ENCODE measurements at regions not wholly inside any gene's neighbourhood (a gene's known extent, or its start where the extent isn't known, plus 50 kb on each side); places are given as distances from the start of the nearest gene placed in this dataset.

DNA sequence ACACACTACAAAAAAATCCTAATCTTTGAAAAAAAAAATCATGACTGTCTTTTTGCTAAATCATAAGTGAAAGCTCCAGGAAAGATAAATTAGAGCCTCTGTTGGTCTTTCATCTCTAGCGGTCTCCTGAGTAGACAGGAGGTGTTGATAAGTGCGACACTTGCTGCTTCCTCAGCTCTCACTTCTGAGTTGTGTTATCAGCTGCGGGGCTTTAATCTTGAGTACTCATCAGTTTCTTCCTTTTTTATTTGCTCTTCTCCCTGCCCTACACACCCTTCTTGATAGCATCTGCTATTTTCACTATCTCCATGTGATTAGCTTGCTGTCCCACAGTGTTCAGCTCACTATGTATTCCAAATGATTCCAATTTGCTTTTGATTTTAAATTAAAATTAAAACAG is 1449.2 kb downstream of the C4orf33 start:
- ChIA-PET POLR2A (no interaction called here), CTCF (no interaction called here)
- H3K36me3 ChIP-seq (ENCODE audit: control insufficient read depth in 2 of 2, insufficient read depth in 1 of 2, low read length in 2 of 2), result no peaks in the 10 kb centered on the region
- H3K4me1 ChIP-seq (ENCODE audit: control insufficient read depth, insufficient read depth, low read length), result no peaks in the 10 kb centered on the region
- TF ChIP-seq, protein P1, sequence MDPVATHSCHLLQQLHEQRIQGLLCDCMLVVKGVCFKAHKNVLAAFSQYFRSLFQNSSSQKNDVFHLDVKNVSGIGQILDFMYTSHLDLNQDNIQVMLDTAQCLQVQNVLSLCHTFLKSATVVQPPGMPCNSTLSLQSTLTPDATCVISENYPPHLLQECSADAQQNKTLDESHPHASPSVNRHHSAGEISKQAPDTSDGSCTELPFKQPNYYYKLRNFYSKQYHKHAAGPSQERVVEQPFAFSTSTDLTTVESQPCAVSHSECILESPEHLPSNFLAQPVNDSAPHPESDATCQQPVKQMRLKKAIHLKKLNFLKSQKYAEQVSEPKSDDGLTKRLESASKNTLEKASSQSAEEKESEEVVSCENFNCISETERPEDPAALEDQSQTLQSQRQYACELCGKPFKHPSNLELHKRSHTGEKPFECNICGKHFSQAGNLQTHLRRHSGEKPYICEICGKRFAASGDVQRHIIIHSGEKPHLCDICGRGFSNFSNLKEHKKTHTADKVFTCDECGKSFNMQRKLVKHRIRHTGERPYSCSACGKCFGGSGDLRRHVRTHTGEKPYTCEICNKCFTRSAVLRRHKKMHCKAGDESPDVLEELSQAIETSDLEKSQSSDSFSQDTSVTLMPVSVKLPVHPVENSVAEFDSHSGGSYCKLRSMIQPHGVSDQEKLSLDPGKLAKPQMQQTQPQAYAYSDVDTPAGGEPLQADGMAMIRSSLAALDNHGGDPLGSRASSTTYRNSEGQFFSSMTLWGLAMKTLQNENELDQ (tag by site-specific recombination; IDR thresholded peaks at IDR 0.05; ENCODE audit: low read depth), result no peak
- H3K4me3 ChIP-seq (ENCODE audit: low read depth, low read length), result no peak overlapping the region
- no peak overlapping the region for H3K27ac ChIP-seq (ENCODE audit: extremely low read depth, low read depth, low read length)
- no peaks in the 10 kb centered on the region for H3K9me3 ChIP-seq (ENCODE audit: control insufficient read depth, insufficient read depth, low read depth, low read length)

DNA sequence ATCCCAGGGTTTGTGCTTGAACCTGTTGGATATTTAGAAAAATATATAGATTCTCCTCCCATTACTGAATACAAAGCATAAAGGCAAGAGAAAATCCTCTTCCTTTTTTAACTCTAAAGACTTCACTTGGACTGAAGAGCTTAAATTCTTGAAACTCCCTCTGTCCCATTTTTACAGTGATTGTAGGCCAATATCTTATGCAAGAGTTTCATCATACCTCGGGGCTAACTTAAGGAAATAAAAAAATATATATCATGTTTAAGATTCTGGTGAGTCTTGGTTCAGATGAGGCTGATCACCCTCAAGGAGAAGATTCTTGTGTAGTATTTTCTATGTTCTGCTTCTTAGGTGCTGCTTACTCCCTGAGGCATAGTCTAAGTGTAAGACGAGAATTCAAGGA is 1449.6 kb downstream of the C4orf33 start:
- CTCF ChIA-PET, result no interaction called here
- Histone ChIP-seq H3K4me3 (ENCODE audit: low read depth, low read length) (no peak overlapping the region), H3K27ac (ENCODE audit: extremely low read depth, low read depth, low read length) (no peak overlapping the region), H3K36me3 (ENCODE audit: control insufficient read depth in 2 of 2, insufficient read depth in 1 of 2, low read length in 2 of 2) (no peaks in the 10 kb centered on the region), H3K4me1 (ENCODE audit: control insufficient read depth, insufficient read depth, low read length) (no peaks in the 10 kb centered on the region), H3K9me3 (ENCODE audit: control insufficient read depth, insufficient read depth, low read depth, low read length) (no peaks in the 10 kb centered on the region)
- TF ChIP-seq ZSCAN23 (tag by site-specific recombination; IDR thresholded peaks at IDR 0.05), result no peak
- no peak for TF ChIP-seq ZNF549 (tag by site-specific recombination; IDR thresholded peaks at IDR 0.05)
- TF ChIP-seq, protein P2, sequence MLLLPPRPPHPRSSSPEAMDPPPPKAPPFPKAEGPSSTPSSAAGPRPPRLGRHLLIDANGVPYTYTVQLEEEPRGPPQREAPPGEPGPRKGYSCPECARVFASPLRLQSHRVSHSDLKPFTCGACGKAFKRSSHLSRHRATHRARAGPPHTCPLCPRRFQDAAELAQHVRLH (tag by site-specific recombination; IDR thresholded peaks at IDR 0.05), result no peak
- TF ChIP-seq HOXA7 (CRISPR knock-in tag; IDR thresholded peaks at IDR 0.05; ENCODE audit: borderline replicate concordance), result no peak
- no peak for TF ChIP-seq SP2 (tag by site-specific recombination; IDR thresholded peaks at IDR 0.05)
- POLR2A ChIA-PET, result no interaction called here

DNA sequence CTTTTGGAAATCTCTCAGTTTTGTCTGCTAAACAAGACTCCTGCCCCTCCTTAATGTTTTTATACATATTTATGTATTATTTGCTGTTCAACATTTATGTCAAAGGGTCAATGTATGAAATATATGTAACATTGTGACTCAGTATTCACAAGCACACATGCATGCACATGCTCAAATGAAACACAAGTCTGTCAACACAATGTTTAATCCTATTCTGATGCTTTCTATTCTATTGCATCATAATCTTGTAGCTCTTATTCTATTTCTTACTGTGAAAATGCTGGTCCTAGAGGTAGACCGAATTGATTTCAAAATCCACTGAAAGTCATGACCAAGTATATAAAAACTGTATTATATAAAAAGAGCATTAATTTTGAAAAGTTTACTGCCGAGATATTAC is 1463.3 kb downstream of the C4orf33 start:
- no peaks in the 10 kb centered on the region for H3K36me3 ChIP-seq (ENCODE audit: control insufficient read depth in 2 of 2, insufficient read depth in 1 of 2, low read length in 2 of 2)
- POLR2A ChIA-PET, result no interaction called here
- no peak overlapping the region for H3K4me3 ChIP-seq (ENCODE audit: low read depth, low read length)
- no peak overlapping the region for H3K27ac ChIP-seq (ENCODE audit: extremely low read depth, low read depth, low read length)
- H3K4me1 ChIP-seq (ENCODE audit: control insufficient read depth, insufficient read depth, low read length), result no peaks in the 10 kb centered on the region
- H3K9me3 ChIP-seq (ENCODE audit: control insufficient read depth, insufficient read depth, low read depth, low read length), result no peaks in the 10 kb centered on the region
- CTCF ChIA-PET, result no interaction called here
- TF ChIP-seq, protein P3, sequence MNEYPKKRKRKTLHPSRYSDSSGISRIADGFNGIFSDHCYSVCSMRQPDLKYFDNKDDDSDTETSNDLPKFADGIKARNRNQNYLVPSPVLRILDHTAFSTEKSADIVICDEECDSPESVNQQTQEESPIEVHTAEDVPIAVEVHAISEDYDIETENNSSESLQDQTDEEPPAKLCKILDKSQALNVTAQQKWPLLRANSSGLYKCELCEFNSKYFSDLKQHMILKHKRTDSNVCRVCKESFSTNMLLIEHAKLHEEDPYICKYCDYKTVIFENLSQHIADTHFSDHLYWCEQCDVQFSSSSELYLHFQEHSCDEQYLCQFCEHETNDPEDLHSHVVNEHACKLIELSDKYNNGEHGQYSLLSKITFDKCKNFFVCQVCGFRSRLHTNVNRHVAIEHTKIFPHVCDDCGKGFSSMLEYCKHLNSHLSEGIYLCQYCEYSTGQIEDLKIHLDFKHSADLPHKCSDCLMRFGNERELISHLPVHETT (tag by site-specific recombination; IDR thresholded peaks at IDR 0.05), result no peak
- TF ChIP-seq, protein P4, sequence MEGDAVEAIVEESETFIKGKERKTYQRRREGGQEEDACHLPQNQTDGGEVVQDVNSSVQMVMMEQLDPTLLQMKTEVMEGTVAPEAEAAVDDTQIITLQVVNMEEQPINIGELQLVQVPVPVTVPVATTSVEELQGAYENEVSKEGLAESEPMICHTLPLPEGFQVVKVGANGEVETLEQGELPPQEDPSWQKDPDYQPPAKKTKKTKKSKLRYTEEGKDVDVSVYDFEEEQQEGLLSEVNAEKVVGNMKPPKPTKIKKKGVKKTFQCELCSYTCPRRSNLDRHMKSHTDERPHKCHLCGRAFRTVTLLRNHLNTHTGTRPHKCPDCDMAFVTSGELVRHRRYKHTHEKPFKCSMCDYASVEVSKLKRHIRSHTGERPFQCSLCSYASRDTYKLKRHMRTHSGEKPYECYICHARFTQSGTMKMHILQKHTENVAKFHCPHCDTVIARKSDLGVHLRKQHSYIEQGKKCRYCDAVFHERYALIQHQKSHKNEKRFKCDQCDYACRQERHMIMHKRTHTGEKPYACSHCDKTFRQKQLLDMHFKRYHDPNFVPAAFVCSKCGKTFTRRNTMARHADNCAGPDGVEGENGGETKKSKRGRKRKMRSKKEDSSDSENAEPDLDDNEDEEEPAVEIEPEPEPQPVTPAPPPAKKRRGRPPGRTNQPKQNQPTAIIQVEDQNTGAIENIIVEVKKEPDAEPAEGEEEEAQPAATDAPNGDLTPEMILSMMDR (tag by site-specific recombination; IDR thresholded peaks at IDR 0.05), result no peak
- no peak for TF ChIP-seq ZNF404 (tag by site-specific recombination; IDR thresholded peaks at IDR 0.05)
- no peak for TF ChIP-seq ZNF626 (tag by site-specific recombination; IDR thresholded peaks at IDR 0.05)
- TF ChIP-seq, protein P5, sequence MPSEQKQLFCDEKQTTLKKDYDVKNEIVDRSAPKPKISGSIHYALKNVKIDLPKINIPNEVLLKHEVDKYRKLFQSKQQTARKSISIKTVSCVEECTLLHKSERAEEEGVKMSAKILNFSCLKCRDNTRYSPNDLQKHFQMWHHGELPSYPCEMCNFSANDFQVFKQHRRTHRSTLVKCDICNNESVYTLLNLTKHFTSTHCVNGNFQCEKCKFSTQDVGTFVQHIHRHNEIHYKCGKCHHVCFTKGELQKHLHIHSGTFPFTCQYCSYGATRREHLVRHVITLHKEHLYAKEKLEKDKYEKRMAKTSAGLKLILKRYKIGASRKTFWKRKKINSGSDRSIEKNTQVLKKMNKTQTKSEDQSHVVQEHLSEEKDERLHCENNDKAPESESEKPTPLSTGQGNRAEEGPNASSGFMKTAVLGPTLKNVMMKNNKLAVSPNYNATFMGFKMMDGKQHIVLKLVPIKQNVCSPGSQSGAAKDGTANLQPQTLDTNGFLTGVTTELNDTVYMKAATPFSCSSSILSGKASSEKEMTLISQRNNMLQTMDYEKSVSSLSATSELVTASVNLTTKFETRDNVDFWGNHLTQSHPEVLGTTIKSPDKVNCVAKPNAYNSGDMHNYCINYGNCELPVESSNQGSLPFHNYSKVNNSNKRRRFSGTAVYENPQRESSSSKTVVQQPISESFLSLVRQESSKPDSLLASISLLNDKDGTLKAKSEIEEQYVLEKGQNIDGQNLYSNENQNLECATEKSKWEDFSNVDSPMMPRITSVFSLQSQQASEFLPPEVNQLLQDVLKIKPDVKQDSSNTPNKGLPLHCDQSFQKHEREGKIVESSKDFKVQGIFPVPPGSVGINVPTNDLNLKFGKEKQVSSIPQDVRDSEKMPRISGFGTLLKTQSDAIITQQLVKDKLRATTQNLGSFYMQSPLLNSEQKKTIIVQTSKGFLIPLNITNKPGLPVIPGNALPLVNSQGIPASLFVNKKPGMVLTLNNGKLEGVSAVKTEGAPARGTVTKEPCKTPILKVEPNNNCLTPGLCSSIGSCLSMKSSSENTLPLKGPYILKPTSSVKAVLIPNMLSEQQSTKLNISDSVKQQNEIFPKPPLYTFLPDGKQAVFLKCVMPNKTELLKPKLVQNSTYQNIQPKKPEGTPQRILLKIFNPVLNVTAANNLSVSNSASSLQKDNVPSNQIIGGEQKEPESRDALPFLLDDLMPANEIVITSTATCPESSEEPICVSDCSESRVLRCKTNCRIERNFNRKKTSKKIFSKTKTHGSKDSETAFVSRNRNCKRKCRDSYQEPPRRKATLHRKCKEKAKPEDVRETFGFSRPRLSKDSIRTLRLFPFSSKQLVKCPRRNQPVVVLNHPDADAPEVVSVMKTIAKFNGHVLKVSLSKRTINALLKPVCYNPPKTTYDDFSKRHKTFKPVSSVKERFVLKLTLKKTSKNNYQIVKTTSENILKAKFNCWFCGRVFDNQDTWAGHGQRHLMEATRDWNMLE (tag by site-specific recombination; conservative IDR thresholded peaks at IDR 0.05; ENCODE audit: low read depth), result no peak
- no peak for TF ChIP-seq ZBTB7A (tag by site-specific recombination; IDR thresholded peaks at IDR 0.05; ENCODE audit: low read depth)
- TF ChIP-seq ZNF24 (tag by site-specific recombination; IDR thresholded peaks at IDR 0.05), result no peak
- no peak for TF ChIP-seq WT1 (tag by site-specific recombination; IDR thresholded peaks at IDR 0.05)
- TF ChIP-seq, protein P6, sequence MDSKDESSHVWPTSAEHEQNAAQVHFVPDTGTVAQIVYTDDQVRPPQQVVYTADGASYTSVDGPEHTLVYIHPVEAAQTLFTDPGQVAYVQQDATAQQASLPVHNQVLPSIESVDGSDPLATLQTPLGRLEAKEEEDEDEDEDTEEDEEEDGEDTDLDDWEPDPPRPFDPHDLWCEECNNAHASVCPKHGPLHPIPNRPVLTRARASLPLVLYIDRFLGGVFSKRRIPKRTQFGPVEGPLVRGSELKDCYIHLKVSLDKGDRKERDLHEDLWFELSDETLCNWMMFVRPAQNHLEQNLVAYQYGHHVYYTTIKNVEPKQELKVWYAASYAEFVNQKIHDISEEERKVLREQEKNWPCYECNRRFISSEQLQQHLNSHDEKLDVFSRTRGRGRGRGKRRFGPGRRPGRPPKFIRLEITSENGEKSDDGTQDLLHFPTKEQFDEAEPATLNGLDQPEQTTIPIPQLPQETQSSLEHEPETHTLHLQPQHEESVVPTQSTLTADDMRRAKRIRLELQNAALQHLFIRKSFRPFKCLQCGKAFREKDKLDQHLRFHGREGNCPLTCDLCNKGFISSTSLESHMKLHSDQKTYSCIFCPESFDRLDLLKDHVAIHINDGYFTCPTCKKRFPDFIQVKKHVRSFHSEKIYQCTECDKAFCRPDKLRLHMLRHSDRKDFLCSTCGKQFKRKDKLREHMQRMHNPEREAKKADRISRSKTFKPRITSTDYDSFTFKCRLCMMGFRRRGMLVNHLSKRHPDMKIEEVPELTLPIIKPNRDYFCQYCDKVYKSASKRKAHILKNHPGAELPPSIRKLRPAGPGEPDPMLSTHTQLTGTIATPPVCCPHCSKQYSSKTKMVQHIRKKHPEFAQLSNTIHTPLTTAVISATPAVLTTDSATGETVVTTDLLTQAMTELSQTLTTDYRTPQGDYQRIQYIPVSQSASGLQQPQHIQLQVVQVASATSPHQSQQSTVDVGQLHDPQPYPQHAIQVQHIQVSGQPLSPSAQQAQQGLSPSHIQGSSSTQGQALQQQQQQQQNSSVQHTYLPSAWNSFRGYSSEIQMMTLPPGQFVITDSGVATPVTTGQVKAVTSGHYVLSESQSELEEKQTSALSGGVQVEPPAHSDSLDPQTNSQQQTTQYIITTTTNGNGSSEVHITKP (tag by site-specific recombination; IDR thresholded peaks at IDR 0.05), result no peak
- TF ChIP-seq, protein P7, sequence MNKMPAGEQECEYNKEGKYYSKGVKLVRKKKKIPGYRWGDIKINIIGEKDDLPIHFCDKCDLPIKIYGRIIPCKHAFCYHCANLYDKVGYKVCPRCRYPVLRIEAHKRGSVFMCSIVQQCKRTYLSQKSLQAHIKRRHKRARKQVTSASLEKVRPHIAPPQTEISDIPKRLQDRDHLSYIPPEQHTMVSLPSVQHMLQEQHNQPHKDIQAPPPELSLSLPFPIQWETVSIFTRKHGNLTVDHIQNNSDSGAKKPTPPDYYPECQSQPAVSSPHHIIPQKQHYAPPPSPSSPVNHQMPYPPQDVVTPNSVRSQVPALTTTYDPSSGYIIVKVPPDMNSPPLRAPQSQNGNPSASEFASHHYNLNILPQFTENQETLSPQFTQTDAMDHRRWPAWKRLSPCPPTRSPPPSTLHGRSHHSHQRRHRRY (tag by site-specific recombination; IDR thresholded peaks at IDR 0.05), result no peak

Data from HEK293 (cell line).